CD14-positive monocyte (primary cell): ENCODE measurements at regions not wholly inside any gene's neighbourhood (a gene's known extent, or its start where the extent isn't known, plus 50 kb on each side); places are given as distances from the start of the nearest gene placed in this dataset.

Experiments
- DNase-seq, 3 donors: peaks; one replicate each; pipeline ENCODE4 v3.0.0-alpha.2; 2011 to 2022
- H2AFZ ChIP-seq: 2 replicates; pipeline ENCODE4 v1.6.0; 2012; ENCODE audit warnings: mild to moderate bottlenecking, low read depth, low read length, inconsistent platforms; ENCODE audit not compliant: insufficient read depth, poor library complexity, severe bottlenecking
- H3K27ac ChIP-seq, 2 donors: 1 replicate in 1 of 2; 2 replicates in 1 of 2; pipeline ENCODE4 v1.5.1; 2012 to 2013; ENCODE audit warnings: low read length in 2 of 2, control low read depth in 1 of 2, inconsistent platforms in 1 of 2, low read depth in 1 of 2, mild to moderate bottlenecking in 1 of 2
- H3K27me3 ChIP-seq, 2 donors: one replicate each; pipeline versions ENCODE4 v1.6.0 to v1.6.1; 2011 to 2013; ENCODE audit warnings: low read length in 2 of 2; ENCODE audit not compliant: control insufficient read depth in 2 of 2, insufficient read depth in 2 of 2
- H3K36me3 ChIP-seq, 2 donors: replicated peaks in 1 of 2; 1 replicate in 1 of 2; 2 replicates in 1 of 2; pipeline versions ENCODE4 v1.5.1 to v1.6.1; 2012 to 2013; ENCODE audit warnings: low read length in 2 of 2, control low read depth in 1 of 2, inconsistent platforms in 1 of 2, mild to moderate bottlenecking in 1 of 2; ENCODE audit not compliant: insufficient read depth in 2 of 2, control insufficient read depth in 1 of 2
- H3K4me1 ChIP-seq, 2 donors: 1 replicate in 1 of 2; 2 replicates in 1 of 2; pipeline versions ENCODE4 v1.5.1 to v1.6.1; 2012 to 2013; ENCODE audit warnings: low read length in 2 of 2, control low read depth in 1 of 2, inconsistent platforms in 1 of 2, mild to moderate bottlenecking in 1 of 2, moderate library complexity in 1 of 2; ENCODE audit not compliant: insufficient read depth in 2 of 2, control insufficient read depth in 1 of 2
- H3K4me2 ChIP-seq: replicated peaks from 2 replicates; pipeline ENCODE3; 2012; ENCODE audit warnings: low read length, moderate library complexity, mild to moderate bottlenecking; ENCODE audit not compliant: poor library complexity, severe bottlenecking; ENCODE audit errors: extremely low read depth
- H3K4me3 ChIP-seq, 3 experiments: fragments of 200-600 bp in 1 of 3; sonication (generic) in 1 of 3; replicated peaks in 1 of 3; 1 replicate in 2 of 3; 2 replicates in 1 of 3; pipeline ENCODE4 v1.5.1; 2011 to 2013; ENCODE audit warnings: low read length in 3 of 3, mild to moderate bottlenecking in 3 of 3, control low read depth in 2 of 3, low read depth in 2 of 3, inconsistent platforms in 1 of 3, moderate library complexity in 1 of 3
- H3K79me2 ChIP-seq: 2 replicates; pipeline ENCODE4 v1.6.0; 2012; ENCODE audit warnings: mild to moderate bottlenecking, control low read depth, inconsistent platforms, low read length, moderate library complexity; ENCODE audit not compliant: insufficient read depth
- H3K9ac ChIP-seq: 2 replicates; pipeline ENCODE4 v1.6.0; 2017; ENCODE audit warnings: low read length, mild to moderate bottlenecking; ENCODE audit not compliant: insufficient read depth, poor library complexity, severe bottlenecking
- H3K9me3 ChIP-seq, 2 donors: replicated peaks in 1 of 2; 1 replicate in 1 of 2; 2 replicates in 1 of 2; pipeline versions ENCODE4 v1.5.1 to v1.6.1; 2012 to 2013; ENCODE audit warnings: low read length in 2 of 2, control low read depth in 1 of 2; ENCODE audit not compliant: control insufficient read depth in 1 of 2, insufficient read depth in 1 of 2
- H4K20me1 ChIP-seq: 2 replicates; pipeline ENCODE4 v1.6.0; 2012; ENCODE audit warnings: mild to moderate bottlenecking, low read length, control low read depth, moderate library complexity; ENCODE audit not compliant: insufficient read depth
- H3K27ac Mint-ChIP-seq, 7 donors: one replicate each; pipeline ENCODE4 v1.8.0; 2020; ENCODE audit warnings: mild to moderate bottlenecking in 7 of 7, mixed read lengths in 7 of 7, moderate library complexity in 6 of 7, inconsistent platforms in 2 of 7
- H3K27me3 Mint-ChIP-seq, 3 donors: one replicate each; pipeline ENCODE4 v1.8.0; 2021 to 2022; ENCODE audit warnings: low read depth in 3 of 3, mild to moderate bottlenecking in 3 of 3, mixed read lengths in 3 of 3, moderate library complexity in 3 of 3, inconsistent platforms in 1 of 3
- H3K36me3 Mint-ChIP-seq, 2 donors: one replicate each; pipeline ENCODE4 v1.8.0; 2020; ENCODE audit warnings: mixed read lengths in 2 of 2, inconsistent platforms in 1 of 2, mild to moderate bottlenecking in 1 of 2
- H3K4me1 Mint-ChIP-seq: one replicate; pipeline ENCODE4 v1.8.0; 2020; ENCODE audit warnings: mild to moderate bottlenecking, mixed read lengths
- H3K4me3 Mint-ChIP-seq, 2 donors: one replicate each; pipeline ENCODE4 v1.8.0; 2020; ENCODE audit warnings: mild to moderate bottlenecking in 2 of 2, mixed read lengths in 2 of 2, moderate library complexity in 1 of 2
- H3K9me3 Mint-ChIP-seq, 7 donors: one replicate each; pipeline ENCODE4 v1.8.0; 2020 to 2022; ENCODE audit warnings: mixed read lengths in 7 of 7, mild to moderate bottlenecking in 6 of 7, moderate library complexity in 6 of 7, inconsistent platforms in 2 of 7
- CTCF ChIP-seq: fragments of 200-600 bp; IDR thresholded peaks from one replicate; pipeline ENCODE4 v1.8.0; 2022; ENCODE audit warnings: antibody characterized with exemption, mild to moderate bottlenecking
- WGBS: methylation state at CpG from one replicate; pipeline ENCODE4 v1.1.5; 2013; ENCODE audit warnings: missing lambda C conversion rate; ENCODE audit not compliant: insufficient coverage; 5-methylcytosine and 5-hydroxymethylcytosine counted together
- intact Hi-C, 2 donors: fragments of 100-400 bp; cut with micrococcal nuclease; formaldehyde crosslinking; loops; one replicate each; pipeline versions ENCODE4 v1.15.0 to v1.15.1; 2023

GRCh38 chr1:36728846-36729245 is 246.1 kb upstream of the CSF3R start:
- Mint-ChIP-seq H3K27ac (no peak overlapping the region), H3K4me1 (no peaks in the 10 kb centered on the region), H3K36me3 (no peaks in the 10 kb centered on the region), H3K9me3 (peaks cover 0 to 2% (median 0%) of the 10 kb centered on the region in 7 donors), H3K4me3 (peak overlapping the region in 1 of 2 donors; percentile 49), H3K27me3 (peaks cover 16 to 27% (median 17%) of the 10 kb centered on the region in 3 donors)
- Histone ChIP-seq H3K27me3 (peaks cover 0 to 4% of the 10 kb centered on the region in 2 donors), H3K4me1 (no peaks in the 10 kb centered on the region), H3K27ac (no peak overlapping the region), H3K4me2 (no peak overlapping the region), H4K20me1 (no peaks in the 10 kb centered on the region), H2AFZ (no peak overlapping the region), H3K79me2 (no peaks in the 10 kb centered on the region), H3K36me3 (no peaks in the 10 kb centered on the region), H3K4me3 (no peak overlapping the region), H3K9me3 (no peaks in the 10 kb centered on the region), H3K9ac (no peak overlapping the region)
- 88% methylated on average over 5 of the region's 6 CpGs for WGBS
- no peak for TF ChIP-seq CTCF
- intact Hi-C loops: no loop called here
- DNase-seq: no peak

DNA sequence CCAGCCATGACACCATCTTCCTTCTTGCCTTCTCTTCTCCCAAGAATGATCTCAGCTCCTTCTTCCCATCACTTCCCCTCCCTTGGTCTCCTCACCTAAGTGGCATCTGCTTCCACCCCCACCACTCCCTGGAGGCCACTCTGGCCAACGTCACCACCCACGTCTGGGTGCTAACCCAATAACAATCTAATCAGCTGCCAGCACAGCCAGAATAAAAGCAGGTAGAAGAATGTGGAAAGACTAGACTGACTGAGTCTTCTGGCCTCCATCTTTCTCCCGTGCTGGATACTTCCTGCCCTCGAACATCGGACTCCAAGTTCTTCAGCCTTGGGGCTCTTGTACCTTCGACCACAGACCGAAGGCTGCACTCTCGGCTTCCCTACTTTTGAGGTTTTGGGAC is 245.3 kb upstream of the CSF3R start:
- H3K27ac Mint-ChIP-seq: no peak overlapping the region
- no peak overlapping the region for H3K4me2 ChIP-seq
- no peak overlapping the region for H3K4me3 ChIP-seq
- no peak overlapping the region for H3K27ac ChIP-seq
- H3K9me3 ChIP-seq: no peaks in the 10 kb centered on the region
- no peaks in the 10 kb centered on the region for H3K4me1 Mint-ChIP-seq
- no peak overlapping the region for H3K9ac ChIP-seq
- H3K27me3 Mint-ChIP-seq: peaks cover 18 to 27% (median 19%) of the 10 kb centered on the region in 3 donors
- TF ChIP-seq CTCF: no peak
- no peak overlapping the region for H2AFZ ChIP-seq
- peaks cover 0 to 2% (median 0%) of the 10 kb centered on the region in 7 donors for H3K9me3 Mint-ChIP-seq
- H3K27me3 ChIP-seq: peaks cover 0 to 4% of the 10 kb centered on the region in 2 donors
- H3K36me3 ChIP-seq: no peaks in the 10 kb centered on the region
- DNase-seq: no peak
- intact Hi-C loops: no loop called here
- no peak overlapping the region for H3K4me3 Mint-ChIP-seq
- no peaks in the 10 kb centered on the region for H4K20me1 ChIP-seq
- no peaks in the 10 kb centered on the region for H3K79me2 ChIP-seq
- no peaks in the 10 kb centered on the region for H3K36me3 Mint-ChIP-seq
- H3K4me1 ChIP-seq: no peaks in the 10 kb centered on the region
- 93% methylated on average over 3 of the region's 8 CpGs for WGBS
